ENCODE measurements at regions not wholly inside any gene's neighbourhood (a gene's known extent, or its start where the extent isn't known, plus 50 kb on each side); places are given as distances from the start of the nearest gene placed in this dataset.

DNA sequence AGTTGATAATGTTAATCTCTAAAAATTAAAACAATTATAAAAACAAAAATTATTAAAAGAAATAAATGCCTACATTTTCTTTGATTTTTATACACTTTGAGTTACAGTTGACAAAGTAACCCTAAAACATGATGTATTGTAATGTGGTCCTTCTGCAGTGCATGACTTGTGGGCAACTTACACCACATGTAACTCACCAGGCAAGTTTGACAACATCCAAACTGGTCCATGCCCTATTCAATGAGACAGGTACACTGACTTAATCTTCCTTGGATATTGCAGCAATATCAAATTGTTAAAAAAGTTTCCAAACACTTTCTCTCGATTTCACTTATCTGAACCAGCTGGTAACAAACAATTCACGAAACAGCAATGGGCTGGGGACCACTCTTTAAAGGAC, 81.5 kb downstream of the FTHL17 start:
- TF ChIP-seq, protein P1, sequence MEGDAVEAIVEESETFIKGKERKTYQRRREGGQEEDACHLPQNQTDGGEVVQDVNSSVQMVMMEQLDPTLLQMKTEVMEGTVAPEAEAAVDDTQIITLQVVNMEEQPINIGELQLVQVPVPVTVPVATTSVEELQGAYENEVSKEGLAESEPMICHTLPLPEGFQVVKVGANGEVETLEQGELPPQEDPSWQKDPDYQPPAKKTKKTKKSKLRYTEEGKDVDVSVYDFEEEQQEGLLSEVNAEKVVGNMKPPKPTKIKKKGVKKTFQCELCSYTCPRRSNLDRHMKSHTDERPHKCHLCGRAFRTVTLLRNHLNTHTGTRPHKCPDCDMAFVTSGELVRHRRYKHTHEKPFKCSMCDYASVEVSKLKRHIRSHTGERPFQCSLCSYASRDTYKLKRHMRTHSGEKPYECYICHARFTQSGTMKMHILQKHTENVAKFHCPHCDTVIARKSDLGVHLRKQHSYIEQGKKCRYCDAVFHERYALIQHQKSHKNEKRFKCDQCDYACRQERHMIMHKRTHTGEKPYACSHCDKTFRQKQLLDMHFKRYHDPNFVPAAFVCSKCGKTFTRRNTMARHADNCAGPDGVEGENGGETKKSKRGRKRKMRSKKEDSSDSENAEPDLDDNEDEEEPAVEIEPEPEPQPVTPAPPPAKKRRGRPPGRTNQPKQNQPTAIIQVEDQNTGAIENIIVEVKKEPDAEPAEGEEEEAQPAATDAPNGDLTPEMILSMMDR (IDR thresholded peaks at IDR 0.05) = no peak
- no peak for TF ChIP-seq EP300 (IDR thresholded peaks at IDR 0.05)
- TF ChIP-seq POLR2AphosphoS5 (IDR thresholded peaks at IDR 0.05) = no peak

Measured in esophagus muscularis mucosa (tissue), 4 donors.